ENCODE measurements at regions not wholly inside any gene's neighbourhood (a gene's known extent, or its start where the extent isn't known, plus 50 kb on each side); places are given as distances from the start of the nearest gene placed in this dataset.

DNA sequence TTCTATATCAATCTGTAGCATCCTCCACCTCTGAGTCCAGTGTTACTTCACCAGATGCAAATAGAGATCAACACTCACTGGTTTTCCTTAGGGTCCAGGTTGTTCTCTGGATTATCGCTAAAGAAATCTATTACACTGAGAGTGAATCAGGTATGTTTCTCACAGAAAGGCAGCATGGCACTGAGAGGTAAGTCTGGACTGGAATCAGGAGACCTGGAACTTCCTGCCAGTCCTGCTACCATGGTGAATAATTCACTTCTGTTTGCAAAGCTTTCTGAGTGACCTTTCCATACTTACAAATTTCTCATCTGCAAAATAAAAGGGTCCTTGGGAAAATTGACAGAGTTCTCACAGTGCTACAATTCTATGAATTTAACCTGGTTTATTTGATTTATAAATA is 1583.3 kb downstream of the MRPL39 start:
- no peak overlapping the region for H3K9ac ChIP-seq (ENCODE audit: low read length)
- H3K4me2 ChIP-seq (ENCODE audit: low read length) = no peak overlapping the region

GRCh38 chr21:24023402-24023801 is 1583.9 kb downstream of the MRPL39 start:
- Histone ChIP-seq H3K4me3 (ENCODE audit: low read length) (no peak overlapping the region), H3K4me1 (ENCODE audit: low read length) (no peaks in the 10 kb centered on the region), H3K4me2 (ENCODE audit: low read length) (no peak overlapping the region), H3K9ac (ENCODE audit: low read length) (no peak overlapping the region), H2AFZ (ENCODE audit: low read depth, low read length) (no peak overlapping the region), H3K27ac (ENCODE audit: low read length) (no peak overlapping the region), H3K9me3 (ENCODE audit: insufficient read depth, low read length) (no peaks in the 10 kb centered on the region), H3K27me3 (ENCODE audit: low read depth, low read length) (no peaks in the 10 kb centered on the region), H4K20me1 (ENCODE audit: insufficient read depth, low read length) (no peaks in the 10 kb centered on the region), H3K36me3 (replicated peaks; ENCODE audit: low read depth, low read length) (no peaks in the 10 kb centered on the region), H3K79me2 (ENCODE audit: low read length) (no peaks in the 10 kb centered on the region)
- no peak for TF ChIP-seq EZH2phosphoT487 (IDR thresholded peaks at IDR 0.05; ENCODE audit: low read depth)
- no peak for TF ChIP-seq CTCF (IDR thresholded peaks at IDR 0.05; ENCODE audit: low read depth, low read length)

More for the DNA sequence above, 1583.3 kb downstream of the MRPL39 start:
- no peak overlapping the region for H2AFZ ChIP-seq (ENCODE audit: low read depth, low read length)
- no peaks in the 10 kb centered on the region for H3K36me3 ChIP-seq (replicated peaks; ENCODE audit: low read depth, low read length)
- H3K4me3 ChIP-seq (ENCODE audit: low read length) = no peak overlapping the region
- no peaks in the 10 kb centered on the region for H3K79me2 ChIP-seq (ENCODE audit: low read length)
- H4K20me1 ChIP-seq (ENCODE audit: insufficient read depth, low read length) = no peaks in the 10 kb centered on the region
- H3K27ac ChIP-seq (ENCODE audit: low read length) = no peak overlapping the region
- H3K4me1 ChIP-seq (ENCODE audit: low read length) = no peaks in the 10 kb centered on the region
- no peaks in the 10 kb centered on the region for H3K9me3 ChIP-seq (ENCODE audit: insufficient read depth, low read length)
- H3K27me3 ChIP-seq (ENCODE audit: low read depth, low read length) = no peaks in the 10 kb centered on the region
- no peak for TF ChIP-seq EZH2phosphoT487 (IDR thresholded peaks at IDR 0.05; ENCODE audit: low read depth)
- TF ChIP-seq CTCF (IDR thresholded peaks at IDR 0.05; ENCODE audit: low read depth, low read length) = no peak

DNA sequence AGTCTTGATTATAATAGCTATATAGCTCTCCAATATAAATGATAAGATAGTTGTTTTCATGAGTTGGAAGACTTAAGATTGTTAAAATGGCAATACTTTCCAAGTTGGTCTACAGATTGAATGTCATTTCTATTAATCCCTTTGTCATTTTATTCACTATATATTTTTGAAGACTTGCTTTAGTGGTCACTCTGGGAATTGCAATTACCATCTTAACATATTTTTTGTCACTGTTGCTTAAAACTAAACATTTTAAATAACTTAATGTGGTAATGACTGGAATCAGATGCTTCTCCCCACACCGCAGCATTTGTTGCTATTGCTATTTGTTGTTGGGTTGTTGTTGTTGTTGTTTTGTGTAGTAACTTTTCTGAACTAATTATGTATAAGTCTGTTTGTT is 1592.9 kb downstream of the MRPL39 start:
- Histone ChIP-seq H3K9me3 (ENCODE audit: insufficient read depth, low read length) (no peaks in the 10 kb centered on the region), H3K36me3 (replicated peaks; ENCODE audit: low read depth, low read length) (no peaks in the 10 kb centered on the region)
- no peak for TF ChIP-seq EZH2phosphoT487 (IDR thresholded peaks at IDR 0.05; ENCODE audit: low read depth)
- no peak; the same call in 1 of the 2 replicates for TF ChIP-seq CTCF (IDR thresholded peaks at IDR 0.05; ENCODE audit: low read depth, low read length)

DNA sequence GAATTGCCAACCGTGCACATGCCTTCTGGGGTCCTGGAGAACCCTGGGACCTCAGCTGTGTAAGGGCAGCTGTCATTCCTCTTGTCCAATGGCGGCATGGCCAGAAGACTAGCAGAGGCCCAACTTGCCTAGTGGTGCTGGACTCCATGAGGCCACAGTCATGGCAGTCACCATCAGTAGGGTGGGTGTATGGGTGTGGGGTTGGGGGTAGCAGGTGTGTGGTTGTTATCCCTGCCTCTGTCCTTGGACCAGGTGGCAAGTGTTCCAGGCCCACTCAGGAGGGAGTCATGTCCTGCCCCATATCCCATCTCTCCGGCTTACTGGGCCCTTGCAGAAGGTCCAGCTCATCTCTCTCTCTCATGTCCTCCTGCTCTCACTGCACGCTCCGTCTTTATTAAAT is 1596.2 kb downstream of the MRPL39 start:
- Histone ChIP-seq H3K79me2 (ENCODE audit: low read length) (no peaks in the 10 kb centered on the region), H3K27ac (ENCODE audit: low read length) (no peak overlapping the region), H3K36me3 (replicated peaks; ENCODE audit: low read depth, low read length) (no peaks in the 10 kb centered on the region), H2AFZ (ENCODE audit: low read depth, low read length) (no peak overlapping the region), H3K4me2 (ENCODE audit: low read length) (no peak overlapping the region), H4K20me1 (ENCODE audit: insufficient read depth, low read length) (no peaks in the 10 kb centered on the region), H3K9ac (ENCODE audit: low read length) (no peak overlapping the region), H3K27me3 (ENCODE audit: low read depth, low read length) (no peaks in the 10 kb centered on the region), H3K4me1 (ENCODE audit: low read length) (no peaks in the 10 kb centered on the region), H3K9me3 (ENCODE audit: insufficient read depth, low read length) (no peaks in the 10 kb centered on the region), H3K4me3 (ENCODE audit: low read length) (no peak overlapping the region)
- TF ChIP-seq CTCF (IDR thresholded peaks at IDR 0.05; ENCODE audit: low read depth, low read length) = no peak
- TF ChIP-seq EZH2phosphoT487 (IDR thresholded peaks at IDR 0.05; ENCODE audit: low read depth) = no peak

More for the DNA sequence above, 1592.9 kb downstream of the MRPL39 start:
- H3K79me2 ChIP-seq (ENCODE audit: low read length) = no peaks in the 10 kb centered on the region
- no peaks in the 10 kb centered on the region for H3K4me1 ChIP-seq (ENCODE audit: low read length)
- no peaks in the 10 kb centered on the region for H4K20me1 ChIP-seq (ENCODE audit: insufficient read depth, low read length)
- no peak overlapping the region for H3K4me3 ChIP-seq (ENCODE audit: low read length)
- H3K4me2 ChIP-seq (ENCODE audit: low read length) = no peak overlapping the region
- H3K27me3 ChIP-seq (ENCODE audit: low read depth, low read length) = no peaks in the 10 kb centered on the region
- no peak overlapping the region for H2AFZ ChIP-seq (ENCODE audit: low read depth, low read length)
- no peak overlapping the region for H3K9ac ChIP-seq (ENCODE audit: low read length)
- H3K27ac ChIP-seq (ENCODE audit: low read length) = no peak overlapping the region

Data from OCI-LY3 (cell line).